HCEC 1CT (cell line): ENCODE measurements at regions not wholly inside any gene's neighbourhood (a gene's known extent, or its start where the extent isn't known, plus 50 kb on each side); places are given as distances from the start of the nearest gene placed in this dataset.
A peak's percentile ranks its signal among the peaks of the same experiment; 100 is the strongest.

Experiments
- DNase-seq: peaks from one replicate; pipeline ENCODE4 v3.0.0-alpha.2; 2017

DNA sequence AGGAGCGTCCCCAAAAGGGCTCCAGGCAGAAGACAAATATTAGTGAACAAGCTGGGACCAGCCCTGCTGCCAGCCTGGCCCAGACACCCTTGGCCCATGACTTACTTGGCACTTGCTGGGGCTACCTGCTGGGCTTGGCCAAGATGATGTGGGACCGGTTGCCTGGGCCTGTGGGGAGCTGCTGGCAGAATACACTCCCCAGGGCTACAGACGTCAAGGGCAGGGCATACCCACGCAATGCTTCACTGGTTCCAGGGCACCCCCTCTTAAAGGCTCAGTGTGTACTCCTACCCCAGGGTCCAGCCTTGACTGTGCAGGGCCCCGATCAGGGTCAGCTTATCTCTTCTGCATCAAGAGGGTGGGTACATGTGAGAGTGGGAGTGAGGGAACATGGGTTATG, 106.5 kb upstream of the SLC2A1 start:
- DNase-seq: no peak

DNA sequence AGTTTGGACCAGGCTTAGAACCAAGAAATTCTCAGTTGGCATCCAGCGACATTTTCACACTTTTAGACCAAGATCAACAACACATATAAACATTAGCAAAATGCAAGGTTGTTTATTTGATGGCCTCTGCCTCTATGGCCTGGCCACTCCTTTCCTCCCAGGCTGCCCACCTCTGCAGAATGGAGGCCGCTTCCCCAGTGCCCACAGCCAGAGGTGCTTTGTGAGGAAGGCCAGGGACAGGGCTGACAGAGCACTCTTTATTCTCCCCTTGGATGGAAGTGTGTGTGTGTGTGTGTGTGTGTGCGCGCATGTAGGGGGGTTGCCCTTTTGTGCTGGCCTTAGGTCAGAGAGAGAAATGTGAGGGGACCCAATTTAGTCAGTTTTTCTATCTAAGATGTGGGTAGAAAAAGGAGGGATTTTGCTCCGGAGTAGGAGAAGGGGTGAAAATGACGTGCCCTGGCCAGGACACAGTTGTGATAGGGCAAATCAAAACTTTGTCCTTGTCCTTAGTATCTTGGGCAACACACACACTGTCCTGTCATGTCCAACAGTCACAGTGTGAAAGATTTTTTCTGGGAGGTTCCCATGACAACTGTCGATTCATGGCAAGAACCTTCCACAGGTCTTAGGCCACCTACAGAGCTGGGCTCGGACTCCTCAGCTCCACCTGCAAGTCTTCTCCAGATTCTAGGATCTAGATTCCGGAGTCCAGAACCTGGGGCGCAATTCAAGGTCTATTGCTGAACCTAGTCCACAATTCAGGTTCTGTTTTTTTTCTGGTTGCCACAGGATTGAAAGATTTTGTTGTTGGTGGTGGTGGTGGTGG, 104.9 kb upstream of the SLC2A1 start:
- no peak for DNase-seq

DNA sequence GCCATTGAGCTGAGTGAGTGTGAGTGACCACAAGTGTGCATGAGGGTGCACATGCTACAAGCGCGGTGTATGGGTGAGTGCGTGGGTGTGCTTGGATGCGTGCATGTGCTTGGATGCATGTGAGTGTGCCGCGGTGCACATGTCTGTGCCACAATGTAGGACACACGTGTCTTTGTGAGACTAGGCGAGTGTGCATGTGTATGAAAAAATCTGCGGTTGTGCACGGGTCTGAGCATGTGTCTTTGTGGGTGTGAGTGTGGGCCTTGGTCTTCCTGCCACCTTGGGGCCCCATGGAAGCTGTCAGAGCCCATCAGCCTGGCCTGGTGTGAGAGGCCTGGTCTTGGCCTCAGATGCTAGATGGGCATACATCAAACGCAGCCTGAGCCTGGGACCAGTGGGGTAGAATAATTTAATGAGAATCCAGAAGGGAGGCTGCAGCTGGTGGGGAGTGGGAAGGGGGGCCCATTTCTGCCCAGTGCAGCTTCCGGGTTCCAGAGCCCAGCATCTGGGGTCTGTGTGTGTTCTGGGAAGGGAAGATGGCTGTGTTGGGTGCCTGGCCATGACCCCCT, 103.9 kb upstream of the SLC2A1 start:
- DNase-seq: no peak

DNA sequence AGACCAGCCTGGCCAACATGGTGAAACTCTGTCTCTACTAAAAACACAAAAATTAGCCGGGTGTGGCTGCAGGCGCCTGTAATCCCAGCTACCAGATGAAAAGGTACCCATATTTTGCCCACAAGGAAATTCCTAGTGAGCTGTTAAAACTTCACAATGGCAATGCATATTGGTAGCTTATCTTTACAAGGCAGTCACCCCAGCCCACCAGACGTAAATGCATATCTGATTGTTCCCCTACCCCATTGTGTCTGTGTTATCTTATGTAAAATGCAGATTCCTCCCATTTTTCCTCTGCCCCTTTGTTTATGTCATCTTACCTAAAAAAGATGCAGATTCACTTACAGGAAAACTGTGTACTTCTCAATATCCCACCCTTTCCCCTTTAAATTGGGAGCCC, 103.1 kb upstream of the SLC2A1 start:
- no peak for DNase-seq

DNA sequence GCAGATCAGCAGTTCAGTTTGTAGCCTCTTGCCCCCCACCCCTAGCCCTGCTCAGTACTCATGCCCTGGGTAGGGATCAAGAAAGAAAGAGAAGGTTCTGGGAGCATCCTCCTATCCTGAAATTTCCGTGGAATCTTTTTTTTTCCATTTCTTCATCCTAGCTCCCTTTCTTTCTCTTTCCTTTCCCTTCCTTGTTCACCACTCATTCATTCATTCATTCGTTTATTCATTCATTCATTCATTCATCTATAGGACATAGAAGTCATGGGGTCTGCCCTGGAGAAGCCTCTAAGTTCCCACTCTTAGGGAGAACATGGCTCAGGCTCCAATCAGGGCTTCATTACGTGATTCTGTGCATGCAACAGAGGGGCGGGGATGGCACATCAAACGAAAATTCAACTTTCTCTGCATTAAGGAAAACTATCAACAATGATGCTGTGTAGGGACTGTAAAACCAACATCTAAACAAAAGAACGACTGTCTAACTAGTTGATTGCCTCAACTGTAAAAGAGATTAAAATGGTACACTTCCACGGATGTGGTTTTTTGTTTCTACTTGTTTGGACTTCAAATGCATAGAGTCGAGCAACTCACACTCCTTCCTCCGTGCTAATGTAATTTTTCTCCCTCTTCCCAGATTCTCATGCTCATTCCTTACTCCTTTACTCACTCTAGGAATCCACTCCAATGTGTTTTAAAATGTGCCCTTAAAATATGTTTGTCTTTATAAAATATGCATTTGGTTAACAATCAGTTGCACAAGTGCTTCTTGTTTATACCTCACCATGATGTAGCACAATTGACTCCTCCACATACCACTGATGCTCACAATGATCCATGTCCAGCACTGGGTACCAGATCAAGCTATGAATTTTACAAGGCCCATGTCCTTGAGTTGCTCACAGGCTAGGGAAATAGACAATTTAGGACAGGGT, 101.2 kb upstream of the SLC2A1 start:
- DNase-seq: no peak

DNA sequence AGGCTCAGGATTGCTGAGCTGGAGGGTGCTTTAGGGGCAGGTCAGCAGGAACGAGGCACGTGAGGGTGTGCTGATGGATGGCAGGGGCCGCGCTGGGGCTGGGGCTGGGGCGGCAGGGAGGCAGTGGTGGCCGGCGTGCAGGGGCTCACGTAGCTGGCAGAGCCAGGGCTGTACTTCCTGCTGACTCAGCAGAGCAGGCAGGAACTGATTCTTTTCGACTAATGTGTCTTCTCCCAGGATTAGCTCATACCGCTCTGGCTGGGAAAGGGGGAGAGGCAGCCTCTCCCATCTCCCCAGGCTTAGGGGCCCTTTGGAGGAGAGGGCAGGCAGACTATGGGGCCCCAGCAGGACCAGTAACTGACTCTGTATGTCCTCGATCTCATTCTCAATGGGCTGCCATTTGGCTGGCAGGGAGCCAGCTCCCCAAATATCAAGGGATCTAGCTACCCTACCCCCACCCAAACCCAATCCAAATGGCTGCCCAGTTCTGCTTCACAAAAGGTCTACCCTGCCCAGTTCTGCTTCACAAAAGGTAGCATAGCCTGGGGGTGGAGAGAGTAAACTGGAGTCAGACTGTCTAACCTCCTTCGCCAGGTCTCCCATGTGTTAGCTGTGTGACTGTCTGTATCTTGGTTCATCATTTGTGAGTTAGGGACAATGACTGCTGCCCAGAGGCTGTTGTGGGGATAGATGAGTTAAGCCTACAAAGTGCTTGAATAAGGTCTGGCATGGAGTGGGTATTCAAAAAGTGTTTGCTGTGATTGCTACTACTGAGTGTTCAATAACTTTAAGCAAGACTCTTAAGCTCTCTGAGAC, 100.1 kb upstream of the SLC2A1 start:
- DNase-seq: peak; percentile 36

DNA sequence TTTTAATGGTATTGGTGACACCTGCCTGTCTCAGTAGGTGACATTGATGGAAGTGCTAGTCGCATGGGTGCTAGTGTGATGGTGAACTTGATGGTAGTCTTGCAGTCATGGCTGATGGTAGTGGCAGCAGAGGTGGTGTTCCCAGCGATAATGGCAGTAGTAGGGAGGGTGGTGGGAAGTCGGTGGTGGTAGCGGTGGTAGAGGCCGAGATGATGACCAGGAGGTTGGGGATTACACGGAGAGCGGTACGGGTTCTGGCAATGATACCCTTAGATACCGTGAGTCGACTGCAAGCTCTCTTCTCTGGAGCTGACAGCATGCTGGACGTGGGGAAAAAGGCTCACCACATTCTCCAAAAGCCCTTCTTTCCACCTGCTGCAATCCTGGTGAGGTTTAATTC, 99.4 kb upstream of the SLC2A1 start:
- DNase-seq: no peak

DNA sequence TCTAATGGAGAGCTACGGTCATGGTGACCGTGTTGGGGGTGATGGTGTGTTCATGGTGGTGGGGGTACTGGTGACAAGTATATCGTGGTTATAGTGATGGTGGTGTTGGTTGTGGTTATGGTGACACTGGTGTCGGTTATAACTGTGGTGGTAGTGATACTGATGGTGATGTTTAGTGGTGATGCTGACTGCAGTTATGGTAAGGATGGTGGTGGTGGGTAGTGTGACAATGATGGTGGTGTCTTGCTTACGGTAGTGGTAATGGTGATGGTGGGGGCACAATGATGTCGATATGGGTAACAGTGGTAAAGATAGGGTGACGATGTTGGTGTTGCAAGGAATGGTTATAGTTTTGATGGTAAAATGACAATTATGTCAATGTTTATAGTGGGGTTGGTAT, 98.9 kb upstream of the SLC2A1 start:
- no peak for DNase-seq

DNA sequence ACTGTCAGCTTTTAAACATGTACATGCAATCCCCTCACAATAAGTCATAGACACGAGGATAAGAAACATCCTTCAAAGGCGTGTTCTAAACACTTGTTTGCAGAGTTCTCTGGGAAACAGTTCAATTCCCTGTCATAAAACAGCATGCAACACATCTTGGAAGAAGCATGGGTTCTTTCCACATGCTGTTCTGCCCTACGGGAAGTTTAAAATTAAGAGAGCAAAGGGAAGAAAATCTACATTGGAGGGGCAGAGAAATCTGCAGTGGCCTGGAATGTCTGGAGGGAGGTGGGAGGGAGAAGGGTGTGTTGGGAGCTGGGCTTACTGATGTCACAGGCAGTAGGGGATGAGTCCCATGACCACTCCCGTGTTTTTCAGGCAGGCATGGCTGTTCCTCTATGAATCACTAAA, 98.3 kb upstream of the SLC2A1 start:
- DNase-seq: no peak

DNA sequence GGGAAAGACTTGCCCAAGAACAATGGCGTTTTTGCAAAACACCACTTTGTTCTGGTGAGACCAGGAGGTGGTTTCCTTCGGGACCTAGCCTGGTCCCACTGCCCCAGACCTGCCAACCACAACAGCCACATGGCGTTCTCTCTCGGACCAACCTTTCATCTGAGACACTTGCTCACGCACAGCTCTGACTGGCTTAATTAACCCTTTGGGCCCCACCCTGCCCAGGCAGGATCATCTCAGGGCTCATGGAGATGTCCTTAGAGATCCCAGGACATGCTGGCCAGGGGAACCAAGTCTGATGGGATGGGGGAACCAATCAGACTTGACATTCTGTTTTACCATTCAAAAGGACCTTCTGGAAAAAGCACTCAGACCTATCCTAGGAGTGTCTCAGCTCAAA, 97.8 kb upstream of the SLC2A1 start:
- DNase-seq: no peak

DNA sequence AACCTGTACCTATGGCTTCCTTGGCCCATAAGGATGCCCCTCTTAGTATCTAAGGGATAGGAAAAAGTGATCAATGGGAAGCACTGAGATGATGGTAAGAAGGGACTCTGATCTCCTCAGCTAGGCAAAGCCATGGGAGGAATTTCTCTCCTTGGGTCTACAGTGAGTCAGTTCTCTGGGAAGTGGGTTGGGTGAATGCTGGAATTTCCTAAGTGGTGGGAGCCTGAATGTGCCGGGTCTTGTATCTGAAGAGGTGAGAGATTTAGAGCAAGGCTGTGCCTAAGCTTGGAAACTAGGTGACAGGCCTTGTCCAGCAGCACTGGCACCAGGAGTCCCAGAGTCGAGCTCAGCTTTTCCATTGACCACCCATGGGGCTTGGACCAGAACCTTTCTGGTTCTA, 96.3 kb upstream of the SLC2A1 start:
- DNase-seq: no peak

DNA sequence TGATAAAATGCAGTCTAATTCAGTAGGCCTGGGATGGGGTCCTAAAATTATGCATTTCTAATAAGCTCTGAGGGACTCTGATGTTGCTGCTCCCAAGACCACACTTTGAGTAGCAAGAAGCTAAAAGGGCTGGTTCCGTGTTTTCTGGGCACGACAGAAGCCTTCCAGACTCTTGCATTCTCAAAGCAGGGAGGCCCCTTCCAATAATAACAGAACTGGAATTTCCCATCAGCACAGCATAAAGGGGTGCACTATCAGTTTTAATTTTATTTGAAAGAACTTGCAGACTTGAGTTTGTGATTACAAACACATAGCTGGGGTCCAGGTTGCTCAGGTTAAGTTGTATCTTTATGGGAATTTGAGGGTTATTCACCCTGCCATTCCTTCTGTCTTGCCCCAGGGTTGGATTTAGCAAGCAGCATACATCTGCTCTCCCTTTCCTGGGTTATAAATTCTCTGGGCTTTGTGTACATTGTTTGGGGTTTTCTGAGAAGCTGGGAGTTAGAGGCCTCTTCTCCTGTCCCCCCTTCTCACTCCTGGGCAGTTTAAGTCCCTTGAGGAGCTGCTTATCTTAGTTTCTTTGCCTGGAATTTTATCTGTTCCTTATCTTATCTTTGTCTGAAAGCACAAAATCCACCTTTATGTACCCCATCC, 94.2 kb upstream of the SLC2A1 start:
- DNase-seq: no peak

DNA sequence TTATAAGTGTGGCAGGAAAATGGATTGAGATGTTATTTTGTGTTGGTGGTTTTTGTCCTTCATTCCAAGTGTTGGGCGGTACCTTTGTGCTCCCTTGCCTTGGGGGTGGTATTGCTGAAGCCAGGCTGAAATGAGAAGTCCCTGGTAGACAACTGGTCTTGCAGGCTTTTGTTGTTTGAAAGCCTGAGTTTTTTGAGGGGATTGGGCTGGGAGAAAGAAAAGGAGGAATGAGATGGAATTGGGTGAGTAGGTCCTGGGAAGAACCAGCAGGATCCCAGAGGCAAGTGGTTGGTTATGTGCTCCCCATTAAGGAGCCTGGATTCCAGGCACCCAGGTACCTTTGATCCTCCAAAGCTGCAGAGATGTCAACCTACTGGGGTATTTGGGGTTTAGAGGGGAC, 93.7 kb upstream of the SLC2A1 start:
- DNase-seq: no peak

DNA sequence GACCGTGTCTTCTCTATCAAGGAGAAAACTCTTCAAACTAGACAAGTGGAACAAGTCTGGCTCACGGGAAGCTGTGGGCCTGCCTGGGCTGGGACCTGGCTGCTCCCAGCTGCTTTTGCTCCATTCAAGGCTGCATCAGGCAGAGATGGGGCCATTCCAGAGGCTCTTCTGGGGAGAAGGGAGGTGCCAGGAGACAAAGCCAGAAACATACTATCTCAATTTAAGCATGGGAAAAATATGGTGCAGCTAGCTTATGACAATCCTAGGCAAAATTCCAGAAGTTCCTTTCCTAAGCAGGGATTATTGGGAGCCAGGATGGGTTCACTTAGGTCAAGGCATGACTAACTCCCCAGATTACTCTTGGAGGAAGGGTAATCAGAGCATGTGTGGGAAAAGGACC, 90.8 kb upstream of the SLC2A1 start:
- peak; percentile 48 for DNase-seq

DNA sequence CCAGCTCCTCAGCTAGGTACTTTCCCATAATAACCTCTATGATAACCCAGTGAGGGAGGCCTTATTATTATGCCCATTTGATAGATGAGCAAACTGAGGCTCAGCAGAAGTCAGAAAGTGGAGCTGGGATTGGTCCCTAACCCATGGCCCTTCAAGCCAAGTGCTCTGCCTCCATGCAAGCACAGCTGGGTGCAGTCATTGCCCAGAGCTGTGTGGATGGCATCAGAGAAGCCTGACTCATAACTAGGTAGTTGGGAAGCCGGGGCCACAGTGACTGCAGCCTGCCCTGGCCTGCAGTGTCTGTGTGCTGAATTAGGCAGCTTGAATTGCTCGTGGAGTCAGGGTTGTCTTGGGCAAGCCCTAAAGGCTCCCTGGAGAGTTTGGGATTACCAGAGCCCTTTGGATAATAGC, 89.9 kb upstream of the SLC2A1 start:
- DNase-seq: peak; percentile 34

DNA sequence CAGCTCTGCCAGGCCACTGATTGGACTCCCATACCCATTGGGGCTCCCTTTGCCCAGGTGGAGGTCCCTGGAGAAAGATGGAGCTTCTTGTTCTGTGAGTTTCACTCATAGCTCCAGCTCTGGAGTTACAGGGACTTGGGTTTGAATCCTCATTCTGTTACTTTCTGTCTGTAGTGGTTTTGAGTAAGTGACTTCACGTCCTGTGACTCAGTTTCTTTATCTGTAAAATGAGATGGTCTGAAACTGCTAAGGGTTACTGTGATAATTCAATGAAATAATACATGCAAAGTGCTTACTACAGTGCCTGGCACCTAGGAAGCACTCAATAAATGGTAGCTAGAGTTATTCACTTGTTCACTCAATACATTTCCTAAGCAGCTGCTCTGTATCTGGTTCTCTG, 88.5 kb upstream of the SLC2A1 start:
- no peak for DNase-seq

DNA sequence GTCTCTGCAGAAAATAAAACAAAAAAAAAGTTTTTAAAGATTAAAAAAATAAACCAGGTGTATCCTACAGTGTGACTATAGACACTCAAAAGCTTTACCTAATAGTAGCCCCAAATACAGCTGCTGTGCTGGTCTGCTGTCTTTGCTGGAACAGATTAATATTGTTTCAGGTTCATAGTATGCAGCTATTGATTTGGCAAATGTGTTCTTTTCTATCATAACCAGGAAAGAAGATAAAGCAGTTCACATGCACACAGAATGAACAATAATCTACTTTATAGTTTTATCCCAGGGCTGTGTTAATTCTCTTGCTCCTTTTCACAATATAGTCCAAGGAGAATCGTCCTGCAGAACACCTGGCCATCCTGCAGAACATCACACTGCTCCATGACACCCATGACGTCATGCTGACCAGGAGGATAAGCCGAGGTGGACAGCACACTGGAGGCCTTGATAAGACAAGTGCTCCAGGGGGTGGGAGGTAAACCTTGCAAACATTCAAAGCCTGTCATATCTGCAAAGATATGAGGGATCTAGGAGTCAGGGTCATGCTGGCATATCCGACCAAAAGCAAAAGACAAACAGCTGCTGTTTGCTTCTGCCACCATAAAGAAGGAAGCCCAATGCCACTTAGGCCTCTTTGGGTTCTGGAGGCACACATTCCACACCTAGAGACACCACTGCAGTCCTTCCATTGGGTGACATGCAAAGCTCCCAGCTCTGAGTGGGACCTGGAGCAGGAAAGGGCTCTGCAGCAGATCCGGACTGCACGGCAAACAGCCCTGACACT, 86.1 kb upstream of the SLC2A1 start:
- DNase-seq: no peak

DNA sequence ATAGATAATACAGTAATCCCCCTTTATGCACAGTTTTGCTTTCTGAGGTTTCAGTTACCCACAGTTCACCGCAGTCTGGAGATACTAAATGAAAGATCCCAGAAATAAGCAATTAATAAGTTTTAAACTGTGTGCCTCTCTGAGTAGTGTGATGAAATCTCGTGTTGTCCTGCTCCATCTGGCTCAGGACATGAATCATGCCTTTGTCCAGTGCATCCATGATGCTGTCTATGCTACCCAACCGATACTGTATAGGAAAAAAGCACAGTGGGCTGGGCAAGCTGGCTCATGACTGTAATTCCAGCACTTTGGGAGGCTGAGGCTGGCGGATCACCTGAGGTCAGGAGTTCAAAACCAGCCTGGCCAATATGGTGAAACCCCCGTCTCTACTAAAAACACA, 85.0 kb upstream of the SLC2A1 start:
- no peak for DNase-seq

DNA sequence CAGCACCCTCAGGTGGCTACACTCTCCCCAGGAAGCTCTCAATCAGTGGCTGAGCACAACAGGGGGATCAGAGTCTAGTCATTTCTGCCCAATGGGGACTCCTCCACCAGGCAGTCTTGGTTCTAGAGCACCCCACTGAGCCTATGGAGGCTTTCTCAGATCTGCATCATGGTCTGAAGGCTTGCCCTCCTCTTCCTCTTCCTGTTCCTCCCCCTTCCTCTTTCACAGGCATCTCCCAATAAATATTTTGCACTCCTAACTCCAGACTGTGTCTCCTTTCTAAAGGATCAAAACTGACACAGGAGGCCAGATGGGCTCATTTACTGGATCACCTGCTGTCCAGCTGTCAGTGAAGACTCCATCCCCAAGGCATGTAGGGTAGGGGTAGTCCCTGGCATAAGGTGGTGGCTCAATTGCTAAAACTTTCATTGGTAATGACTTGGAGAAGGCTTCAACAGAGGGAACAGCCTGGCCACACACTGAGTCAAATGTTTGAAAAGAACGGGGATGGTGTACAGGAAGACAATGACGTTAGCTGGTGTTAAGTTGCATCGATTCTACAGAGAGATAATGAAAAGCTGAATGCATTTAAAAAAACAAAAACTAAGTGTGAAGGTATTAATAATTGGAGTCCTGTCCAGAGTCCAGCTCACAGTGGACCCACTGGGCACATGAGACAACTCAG, 84.2 kb upstream of the SLC2A1 start:
- no peak for DNase-seq

DNA sequence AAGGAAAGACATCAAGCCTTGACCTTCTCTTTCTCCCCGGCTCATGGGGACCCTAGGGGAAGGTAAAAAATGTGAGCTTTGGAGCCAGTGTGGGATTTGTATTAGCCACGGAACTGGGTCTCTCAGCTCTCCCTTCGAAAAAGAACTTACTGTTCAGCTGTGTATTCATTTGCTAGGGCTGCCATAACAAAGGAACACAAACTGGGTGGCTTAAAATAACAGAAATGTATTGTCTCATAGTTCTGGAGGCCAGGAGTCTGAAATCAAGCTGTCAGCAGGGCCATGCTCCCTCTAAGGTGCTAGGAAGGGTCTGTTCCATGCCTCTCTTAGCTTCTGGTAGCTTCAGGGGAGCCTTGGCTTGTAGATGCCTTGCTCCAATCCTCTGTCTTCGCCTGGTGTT, 83.5 kb upstream of the SLC2A1 start:
- DNase-seq: no peak

DNA sequence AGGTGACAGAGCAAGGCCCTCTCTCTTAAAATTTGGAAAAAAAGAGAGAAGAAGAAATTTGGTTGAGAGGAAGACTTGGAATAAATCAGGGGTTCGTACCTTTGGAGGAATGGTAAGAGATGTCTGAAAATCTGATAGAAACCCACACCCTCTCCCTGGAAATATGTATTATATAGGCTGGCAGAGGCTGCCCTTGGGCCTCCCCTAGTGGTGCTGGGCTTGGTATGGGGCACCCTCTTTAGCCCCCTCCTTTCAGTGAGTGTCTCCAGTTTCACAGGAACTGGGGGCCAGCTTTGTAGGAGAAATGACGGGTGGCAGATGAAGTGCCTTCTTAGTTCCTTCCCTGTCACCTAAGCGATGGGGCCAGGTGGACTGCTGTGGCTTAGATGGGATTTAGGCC, 82.9 kb upstream of the SLC2A1 start:
- no peak for DNase-seq
